Fibroblast of pulmonary artery (primary cell): ENCODE measurements at regions not wholly inside any gene's neighbourhood (a gene's known extent, or its start where the extent isn't known, plus 50 kb on each side); places are given as distances from the start of the nearest gene placed in this dataset.

ENCODE experiments used
- DNase-seq: peaks from one replicate; pipeline ENCODE4 v3.0.0-alpha.2; 2010; ENCODE audit warnings: low read depth
- H3K4me3 ChIP-seq: replicated peaks from 2 replicates; pipeline ENCODE4 v1.5.1; 2011; ENCODE audit warnings: low read depth, mild to moderate bottlenecking, control low read depth, low read length, moderate library complexity
- TF ChIP-seq, protein P1 (sequence below): IDR thresholded peaks from 2 replicates; pipeline ENCODE4 v1.5.1; 2011; ENCODE audit warnings: mild to moderate bottlenecking, control low read depth, low read length, inconsistent platforms; ENCODE audit errors: missing control alignments

DNA sequence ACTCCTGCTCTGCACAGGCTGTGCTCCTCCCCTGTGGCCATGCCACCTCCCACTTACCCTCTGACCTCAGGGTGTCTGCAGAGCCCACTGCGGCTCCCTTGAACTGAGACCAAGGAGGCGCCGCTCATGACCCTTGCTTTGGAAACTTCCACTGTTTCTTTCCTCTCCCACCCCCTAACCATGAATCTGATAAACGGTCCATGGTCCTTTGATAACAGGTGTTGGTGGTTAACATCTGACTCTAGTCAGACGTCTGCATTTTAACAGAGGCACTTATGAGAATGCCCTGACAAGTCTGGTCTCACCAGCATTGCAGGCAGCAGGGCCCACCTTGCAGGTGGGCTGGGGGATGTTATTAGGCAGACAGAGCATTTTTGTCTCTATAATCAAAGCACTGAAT is 113.6 kb upstream of the APCDD1 start:
- TF ChIP-seq, protein P1, sequence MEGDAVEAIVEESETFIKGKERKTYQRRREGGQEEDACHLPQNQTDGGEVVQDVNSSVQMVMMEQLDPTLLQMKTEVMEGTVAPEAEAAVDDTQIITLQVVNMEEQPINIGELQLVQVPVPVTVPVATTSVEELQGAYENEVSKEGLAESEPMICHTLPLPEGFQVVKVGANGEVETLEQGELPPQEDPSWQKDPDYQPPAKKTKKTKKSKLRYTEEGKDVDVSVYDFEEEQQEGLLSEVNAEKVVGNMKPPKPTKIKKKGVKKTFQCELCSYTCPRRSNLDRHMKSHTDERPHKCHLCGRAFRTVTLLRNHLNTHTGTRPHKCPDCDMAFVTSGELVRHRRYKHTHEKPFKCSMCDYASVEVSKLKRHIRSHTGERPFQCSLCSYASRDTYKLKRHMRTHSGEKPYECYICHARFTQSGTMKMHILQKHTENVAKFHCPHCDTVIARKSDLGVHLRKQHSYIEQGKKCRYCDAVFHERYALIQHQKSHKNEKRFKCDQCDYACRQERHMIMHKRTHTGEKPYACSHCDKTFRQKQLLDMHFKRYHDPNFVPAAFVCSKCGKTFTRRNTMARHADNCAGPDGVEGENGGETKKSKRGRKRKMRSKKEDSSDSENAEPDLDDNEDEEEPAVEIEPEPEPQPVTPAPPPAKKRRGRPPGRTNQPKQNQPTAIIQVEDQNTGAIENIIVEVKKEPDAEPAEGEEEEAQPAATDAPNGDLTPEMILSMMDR = no peak
- DNase-seq = no peak
- no peak overlapping the region for H3K4me3 ChIP-seq

DNA sequence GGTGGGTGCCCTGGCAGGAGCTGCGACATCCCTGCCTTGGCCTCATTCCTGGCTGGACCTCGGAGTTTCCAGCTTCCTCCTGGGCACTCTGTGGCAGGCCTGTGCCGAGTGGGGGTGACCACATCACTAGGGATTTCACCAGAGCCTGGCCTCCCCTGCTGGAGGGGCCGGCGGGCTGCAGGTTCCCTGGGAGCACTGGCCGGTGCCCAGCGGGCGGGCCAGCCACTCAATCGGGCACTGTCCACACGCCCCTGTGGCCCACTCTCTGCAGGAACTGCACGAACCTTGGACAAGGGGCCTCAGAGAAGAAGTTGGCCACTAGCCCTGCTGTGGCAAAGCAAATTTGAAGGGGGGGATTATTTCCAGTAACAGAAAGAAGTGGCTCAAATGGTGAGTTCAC is 110.7 kb upstream of the APCDD1 start:
- TF ChIP-seq, protein P1 = no peak
- no peak overlapping the region for H3K4me3 ChIP-seq
- no peak for DNase-seq

DNA sequence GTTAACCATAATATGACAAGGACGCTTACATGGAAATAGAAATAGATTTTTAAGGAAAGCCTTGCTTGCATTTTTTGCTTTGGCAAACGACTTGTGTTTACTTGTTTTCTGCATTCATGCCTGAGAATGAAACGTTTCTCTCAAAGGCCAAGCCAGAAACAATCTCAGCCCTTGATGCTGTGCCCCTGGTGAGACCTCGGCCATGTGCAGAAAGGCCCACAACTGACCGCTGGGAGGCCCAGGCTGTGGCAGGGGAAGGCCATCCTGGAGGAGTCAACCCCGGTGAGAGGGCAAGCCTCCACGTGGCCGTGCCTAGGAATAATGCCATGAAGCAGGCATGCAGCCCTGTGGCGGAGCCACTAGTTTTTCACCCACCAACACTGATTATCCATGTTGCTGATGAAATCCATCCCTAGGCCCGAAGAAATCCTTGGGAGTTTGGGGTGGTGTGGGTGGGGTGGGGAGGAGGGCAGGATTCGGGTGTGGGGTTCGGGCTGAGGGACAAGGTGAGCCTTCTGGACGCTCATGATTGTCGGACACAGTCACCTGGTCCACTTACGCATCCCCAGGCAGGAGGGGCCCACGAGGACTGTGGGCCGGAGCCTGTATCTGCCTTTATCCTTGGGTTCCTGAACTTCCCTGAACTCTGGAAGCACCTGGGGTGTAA is 107.6 kb upstream of the APCDD1 start:
- TF ChIP-seq, protein P1 = no peak
- H3K4me3 ChIP-seq = no peak overlapping the region
- DNase-seq = no peak

DNA sequence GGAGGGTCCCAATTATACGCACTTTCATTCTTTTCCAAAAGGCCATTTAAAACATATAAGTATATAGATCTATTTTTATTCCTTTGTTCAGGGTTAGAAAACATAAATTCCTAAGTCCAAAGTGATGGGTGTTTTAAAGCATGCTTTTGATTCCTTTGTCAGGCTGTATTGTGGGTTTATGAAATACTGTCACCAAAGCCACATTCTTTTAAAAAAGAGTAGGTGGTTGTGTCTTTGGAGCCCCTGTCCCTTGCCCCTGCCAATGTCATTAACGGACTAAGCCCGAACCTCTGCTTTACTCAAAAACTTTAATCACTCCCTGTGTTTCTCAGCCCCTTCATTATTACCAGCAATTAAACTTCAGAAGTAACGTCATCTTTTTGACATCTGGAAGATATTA is 104.9 kb upstream of the APCDD1 start:
- DNase-seq = no peak
- TF ChIP-seq, protein P1 = no peak
- no peak overlapping the region for H3K4me3 ChIP-seq

DNA sequence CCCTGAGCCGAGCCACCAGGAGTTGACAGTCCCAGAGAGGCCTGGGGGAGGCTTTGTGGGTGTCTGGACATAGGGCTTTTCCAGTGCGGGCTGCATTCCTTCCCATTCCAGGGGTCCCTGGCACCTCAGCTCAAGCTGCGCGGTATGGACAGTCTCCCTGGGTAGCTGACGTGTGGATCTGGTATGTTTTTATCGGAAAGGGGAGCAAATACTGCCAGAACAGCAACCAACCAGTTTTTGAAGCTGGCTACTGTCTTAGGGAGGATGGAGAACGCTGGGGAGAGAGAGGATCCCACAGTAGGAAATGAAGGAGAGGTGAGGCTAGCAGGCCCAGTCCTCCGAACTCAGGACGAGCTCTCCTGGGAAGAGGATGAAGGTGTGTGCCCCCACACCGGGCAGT is 103.8 kb upstream of the APCDD1 start:
- no peak overlapping the region for H3K4me3 ChIP-seq
- DNase-seq = no peak
- TF ChIP-seq, protein P1 = no peak

DNA sequence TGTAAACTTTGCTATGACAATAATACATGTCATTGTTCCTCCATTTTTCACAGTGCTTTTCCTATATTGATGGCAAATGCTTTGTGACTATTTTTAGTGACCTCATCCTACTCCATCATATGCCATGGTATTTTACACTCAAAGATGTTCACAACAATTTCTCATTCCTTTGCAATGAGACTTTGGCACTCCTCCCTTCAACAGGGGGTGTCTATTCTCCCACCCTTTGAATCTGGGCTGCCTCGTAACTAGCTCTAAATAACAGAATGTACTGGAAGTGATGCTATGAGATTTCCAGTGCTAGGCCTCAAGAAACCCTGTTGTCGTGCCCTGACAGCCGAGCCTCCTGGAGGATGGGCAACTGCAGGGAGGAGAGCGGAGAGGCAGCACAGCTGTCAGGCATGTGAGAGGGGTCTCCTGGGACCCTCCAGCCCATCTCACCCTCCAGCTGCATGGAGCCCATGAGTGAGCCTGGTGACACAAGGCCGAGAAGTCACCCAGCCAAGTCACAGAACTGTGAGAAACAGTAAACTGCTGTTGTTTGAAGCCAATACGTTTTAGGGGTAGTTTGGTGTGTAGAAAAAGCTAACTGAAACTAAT is 103.1 kb upstream of the APCDD1 start:
- TF ChIP-seq, protein P1 = no peak
- no peak overlapping the region for H3K4me3 ChIP-seq
- DNase-seq = no peak

DNA sequence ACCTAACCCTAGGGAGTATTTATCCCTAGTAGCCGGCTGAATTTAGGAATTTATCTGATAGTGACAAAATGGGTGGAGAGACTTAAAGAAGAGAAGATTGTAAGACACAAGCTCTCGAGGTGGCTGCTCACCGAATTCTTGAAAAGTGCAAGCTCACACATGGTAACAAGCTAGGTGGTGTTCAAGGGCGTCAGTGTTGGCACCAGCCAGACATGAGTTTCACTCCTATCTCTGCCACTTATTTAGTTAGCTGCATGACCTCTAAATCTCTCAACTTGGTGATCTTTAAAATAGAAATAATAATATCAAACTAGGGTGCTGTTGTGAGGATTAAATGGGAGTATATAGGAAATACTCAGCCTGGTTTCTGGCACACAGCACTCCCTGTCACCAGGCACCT is 102.6 kb upstream of the APCDD1 start:
- no peak for DNase-seq
- no peak overlapping the region for H3K4me3 ChIP-seq
- TF ChIP-seq, protein P1 = no peak
